ENCODE measurements at regions not wholly inside any gene's neighbourhood (a gene's known extent, or its start where the extent isn't known, plus 50 kb on each side); places are given as distances from the start of the nearest gene placed in this dataset.

DNA sequence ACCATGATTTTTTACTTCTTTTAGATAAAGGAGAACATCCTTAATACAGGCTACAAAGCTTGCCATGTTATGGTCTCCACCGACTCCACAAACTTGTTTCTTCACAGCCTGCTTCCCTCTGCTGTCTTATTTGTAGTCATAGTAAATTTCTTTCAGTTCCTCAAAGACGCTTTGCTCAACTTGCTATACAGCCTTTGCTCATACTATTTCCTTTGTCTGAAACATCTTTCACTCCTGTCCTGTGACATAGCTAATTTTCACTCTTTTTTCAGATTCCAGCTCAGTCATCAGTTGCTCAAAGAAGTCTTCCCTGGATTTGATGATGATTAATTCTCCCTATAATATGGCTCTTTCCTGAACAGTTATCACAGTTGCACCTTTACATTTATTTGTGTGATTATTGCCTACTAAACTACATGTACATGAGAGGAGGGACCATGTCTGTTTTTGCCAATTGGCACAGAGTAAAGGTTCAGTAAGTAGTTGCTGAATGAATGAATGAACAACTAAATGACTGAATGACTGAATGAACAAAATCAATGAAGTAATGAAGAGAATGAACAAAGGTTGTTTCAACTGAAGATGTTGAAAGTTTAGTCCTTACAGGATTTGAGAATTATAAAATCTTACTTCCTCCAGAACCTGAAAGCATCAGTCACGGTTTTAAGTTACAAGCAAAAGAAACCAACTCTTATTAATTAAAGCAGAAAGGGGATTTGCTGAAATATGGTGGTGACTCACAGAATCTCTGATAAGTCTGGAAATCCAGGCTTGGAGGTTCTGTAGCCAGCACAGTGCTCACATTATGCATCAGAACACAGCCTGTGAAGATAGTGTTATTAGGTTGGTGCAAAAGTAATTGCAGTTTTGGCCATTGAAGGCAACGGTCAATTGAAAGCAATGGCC is 186.4 kb upstream of the FAM98A start:
- TF ChIP-seq, protein P1, sequence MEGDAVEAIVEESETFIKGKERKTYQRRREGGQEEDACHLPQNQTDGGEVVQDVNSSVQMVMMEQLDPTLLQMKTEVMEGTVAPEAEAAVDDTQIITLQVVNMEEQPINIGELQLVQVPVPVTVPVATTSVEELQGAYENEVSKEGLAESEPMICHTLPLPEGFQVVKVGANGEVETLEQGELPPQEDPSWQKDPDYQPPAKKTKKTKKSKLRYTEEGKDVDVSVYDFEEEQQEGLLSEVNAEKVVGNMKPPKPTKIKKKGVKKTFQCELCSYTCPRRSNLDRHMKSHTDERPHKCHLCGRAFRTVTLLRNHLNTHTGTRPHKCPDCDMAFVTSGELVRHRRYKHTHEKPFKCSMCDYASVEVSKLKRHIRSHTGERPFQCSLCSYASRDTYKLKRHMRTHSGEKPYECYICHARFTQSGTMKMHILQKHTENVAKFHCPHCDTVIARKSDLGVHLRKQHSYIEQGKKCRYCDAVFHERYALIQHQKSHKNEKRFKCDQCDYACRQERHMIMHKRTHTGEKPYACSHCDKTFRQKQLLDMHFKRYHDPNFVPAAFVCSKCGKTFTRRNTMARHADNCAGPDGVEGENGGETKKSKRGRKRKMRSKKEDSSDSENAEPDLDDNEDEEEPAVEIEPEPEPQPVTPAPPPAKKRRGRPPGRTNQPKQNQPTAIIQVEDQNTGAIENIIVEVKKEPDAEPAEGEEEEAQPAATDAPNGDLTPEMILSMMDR (conservative IDR thresholded peaks at IDR 0.05) = no peak
- no peak for TF ChIP-seq EZH2 (IDR thresholded peaks at IDR 0.05; ENCODE audit: low read depth)

Data from PC-9 (cell line).